Neural cell (in vitro differentiated cells): ENCODE measurements at regions not wholly inside any gene's neighbourhood (a gene's known extent, or its start where the extent isn't known, plus 50 kb on each side); places are given as distances from the start of the nearest gene placed in this dataset.

Source experiments
- H2AFZ ChIP-seq: fragments of 200-600, 300-800 bp; sonication (generic), shearing (Covaris generic); 2 replicates; pipeline ENCODE4 v1.6.0; 2014; ENCODE audit warnings: low read depth, mild to moderate bottlenecking, antibody characterized with exemption, low read length, moderate library complexity
- H3F3A ChIP-seq: fragments of 200-600 bp; shearing (Covaris generic); 2 replicates; pipeline ENCODE4 v1.6.1; 2016; ENCODE audit warnings: mild to moderate bottlenecking, moderate library complexity, mixed read lengths, antibody characterized with exemption, low read length; ENCODE audit not compliant: insufficient read depth, poor library complexity, severe bottlenecking
- H3K27ac ChIP-seq: fragments of 200-600, 300-800 bp; sonication (generic), shearing (Covaris generic); 2 replicates; pipeline ENCODE4 v1.5.1; 2014; ENCODE audit warnings: mild to moderate bottlenecking, low read length, moderate library complexity
- H3K27me3 ChIP-seq: fragments of 300-800, 200-600 bp; sonication (generic), shearing (Covaris generic); 2 replicates; pipeline ENCODE4 v1.6.0; 2014; ENCODE audit warnings: mild to moderate bottlenecking, low read depth, low read length, moderate library complexity; ENCODE audit not compliant: insufficient read depth
- H3K36me3 ChIP-seq: fragments of 300-800, 200-600 bp; sonication (generic), shearing (Covaris generic); 2 replicates; pipeline ENCODE4 v1.5.1; 2014; ENCODE audit warnings: mild to moderate bottlenecking, antibody characterized with exemption, low read length, moderate library complexity; ENCODE audit not compliant: insufficient read depth
- H3K4me2 ChIP-seq: fragments of 300-800, 200-600 bp; sonication (generic), shearing (Covaris generic); 2 replicates; pipeline ENCODE4 v1.6.0; 2014; ENCODE audit warnings: mild to moderate bottlenecking, low read length
- H3K4me3 ChIP-seq: fragments of 300-800, 200-600 bp; sonication (generic), shearing (Covaris generic); 2 replicates; pipeline ENCODE4 v1.5.1; 2014; ENCODE audit warnings: mild to moderate bottlenecking, low read length, moderate library complexity
- H3K79me2 ChIP-seq: fragments of 200-600 bp; shearing (Covaris generic); replicated peaks from 2 replicates; pipeline ENCODE4 v1.6.0; 2014; ENCODE audit warnings: mild to moderate bottlenecking, low read length, moderate library complexity; ENCODE audit not compliant: insufficient read depth
- H3K9ac ChIP-seq: fragments of 300-800, 200-600 bp; sonication (generic), shearing (Covaris generic); 2 replicates; pipeline ENCODE4 v1.6.1; 2016; ENCODE audit warnings: mild to moderate bottlenecking, low read length, mixed read lengths
- H3K9me2 ChIP-seq: fragments of 200-600 bp; shearing (Covaris generic); 2 replicates; pipeline ENCODE4 v1.6.1; 2016; ENCODE audit warnings: mild to moderate bottlenecking, low read length, mixed read lengths; ENCODE audit not compliant: insufficient read depth
- H3K9me3 ChIP-seq: fragments of 200-600, 300-800 bp; sonication (generic), shearing (Covaris generic); 2 replicates; pipeline ENCODE4 v1.6.1; 2016; ENCODE audit warnings: mild to moderate bottlenecking, mixed run types, low read length, moderate library complexity, mixed read lengths
- H4K20me1 ChIP-seq: fragments of 200-600 bp; shearing (Covaris generic); 2 replicates; pipeline ENCODE4 v1.6.1; 2016; ENCODE audit warnings: mild to moderate bottlenecking, mixed run types; ENCODE audit not compliant: insufficient read depth
- CTCF ChIP-seq: fragments of 450-650 bp; IDR thresholded peaks from 2 replicates; pipeline ENCODE4 v1.5.1; 2014; ENCODE audit warnings: antibody characterized with exemption, mild to moderate bottlenecking, moderate library complexity; ENCODE audit not compliant: poor library complexity, severe bottlenecking
- EP300 ChIP-seq: fragments of 450-650 bp; conservative IDR thresholded peaks from 2 replicates; pipeline ENCODE4 v1.6.1; 2014; ENCODE audit warnings: antibody characterized with exemption, mild to moderate bottlenecking, moderate library complexity; ENCODE audit not compliant: poor library complexity, severe bottlenecking
- EZH2 ChIP-seq: fragments of 200-600, 300-800 bp; shearing (Covaris generic), sonication (generic); IDR thresholded peaks from 2 replicates; pipeline ENCODE4 v1.6.1; 2014; ENCODE audit warnings: antibody characterized with exemption, low read length, borderline replicate concordance, mild to moderate bottlenecking; ENCODE audit not compliant: insufficient read depth, poor library complexity, severe bottlenecking
- MXI1 ChIP-seq: fragments of 450-650 bp; conservative IDR thresholded peaks from 2 replicates; pipeline ENCODE4 v1.6.1; 2014; ENCODE audit warnings: antibody characterized with exemption, mild to moderate bottlenecking; ENCODE audit not compliant: poor library complexity, severe bottlenecking
- POLR2AphosphoS5 ChIP-seq: IDR thresholded peaks from 2 replicates; pipeline ENCODE4 v1.6.1; 2012
- RAD21 ChIP-seq: fragments of 450-650 bp; conservative IDR thresholded peaks from 2 replicates; pipeline ENCODE4 v1.6.1; 2014; ENCODE audit warnings: antibody characterized with exemption, mild to moderate bottlenecking, moderate library complexity
- REST ChIP-seq: IDR thresholded peaks from 2 replicates; pipeline ENCODE4 v1.6.1; 2012; ENCODE audit warnings: borderline replicate concordance
- SMC3 ChIP-seq: fragments of 450-650 bp; conservative IDR thresholded peaks from 2 replicates; pipeline ENCODE4 v1.6.1; 2014; ENCODE audit warnings: antibody characterized with exemption, mild to moderate bottlenecking, moderate library complexity; ENCODE audit not compliant: poor library complexity
- TAF1 ChIP-seq: IDR thresholded peaks from 2 replicates; pipeline ENCODE4 v1.6.1; 2012; ENCODE audit warnings: low read depth

DNA sequence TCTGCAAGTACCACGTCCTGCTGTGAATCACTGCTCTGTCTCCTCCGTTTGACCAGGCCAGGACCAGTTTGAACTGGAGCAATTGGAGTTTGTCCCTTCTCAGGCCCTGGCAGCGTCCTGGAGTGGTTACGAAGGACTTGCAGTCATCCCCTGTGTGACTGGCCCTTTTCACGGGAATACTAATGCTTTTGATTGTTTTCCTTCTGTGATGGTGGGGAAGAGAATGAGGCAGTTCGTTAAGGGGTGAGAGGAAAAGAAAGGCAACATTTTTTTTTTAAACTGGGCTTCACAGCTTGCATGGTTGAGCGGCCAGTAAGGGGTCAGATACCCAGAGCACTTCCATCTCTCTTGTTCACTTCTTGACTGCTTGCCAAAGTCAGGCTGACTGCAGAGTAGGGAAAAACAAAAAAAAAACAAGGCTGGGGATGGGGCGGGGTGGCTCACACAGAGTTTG, 153.5 kb upstream of the STK32A start:
- TF ChIP-seq REST (no peak), SMC3 (no peak), CTCF (no peak), TAF1 (no peak), POLR2AphosphoS5 (no peak), MXI1 (no peak), EP300 (no peak), EZH2 (no peak), RAD21 (no peak)
- no peaks in the 10 kb centered on the region for H3K79me2 ChIP-seq
- no peak overlapping the region for H3K4me2 ChIP-seq
- H3K9me2 ChIP-seq, result no peaks in the 10 kb centered on the region
- H3K9me3 ChIP-seq, result no peaks in the 10 kb centered on the region
- H3K9ac ChIP-seq, result no peak overlapping the region
- no peak overlapping the region for H3K27ac ChIP-seq
- H2AFZ ChIP-seq, result no peak overlapping the region
- no peaks in the 10 kb centered on the region for H3K27me3 ChIP-seq
- no peaks in the 10 kb centered on the region for H4K20me1 ChIP-seq
- no peak overlapping the region for H3K4me3 ChIP-seq
- H3F3A ChIP-seq, result no peaks in the 10 kb centered on the region
- H3K36me3 ChIP-seq, result no peaks in the 10 kb centered on the region

- H3K27ac ChIP-seq, result no peak overlapping the region
- H3K9me2 ChIP-seq, result no peaks in the 10 kb centered on the region
- no peaks in the 10 kb centered on the region for H3K36me3 ChIP-seq
- no peak for TF ChIP-seq REST
- no peak for TF ChIP-seq MXI1
- TF ChIP-seq TAF1, result no peak
- no peak for TF ChIP-seq POLR2AphosphoS5
- TF ChIP-seq EZH2, result no peak
- no peak for TF ChIP-seq CTCF
- TF ChIP-seq SMC3, result no peak
- no peak for TF ChIP-seq RAD21
- TF ChIP-seq EP300, result no peak
- no peak overlapping the region for H3K9ac ChIP-seq
- H3K9me3 ChIP-seq, result peaks cover 4% of the 10 kb centered on the region
- H3K4me2 ChIP-seq, result no peak overlapping the region
- no peaks in the 10 kb centered on the region for H4K20me1 ChIP-seq
- H3F3A ChIP-seq, result no peaks in the 10 kb centered on the region
- H3K27me3 ChIP-seq, result no peaks in the 10 kb centered on the region
- no peaks in the 10 kb centered on the region for H3K79me2 ChIP-seq
- H2AFZ ChIP-seq, result no peak overlapping the region
- H3K4me3 ChIP-seq, result no peak overlapping the region
Observed at GRCh38 chr5:147084702-147085101, 150.1 kb upstream of the STK32A start.
